Hepatocyte (in vitro differentiated cells): ENCODE measurements at regions not wholly inside any gene's neighbourhood (a gene's known extent, or its start where the extent isn't known, plus 50 kb on each side); places are given as distances from the start of the nearest gene placed in this dataset.

Experiments
- DNase-seq: peaks from one replicate; pipeline ENCODE4 v3.0.0-alpha.2; 2016; ENCODE audit warnings: low spot score
- H2AFZ ChIP-seq: fragments of 200-600 bp; sonication (generic); 2 replicates; pipeline ENCODE4 v1.6.0; 2016; ENCODE audit warnings: antibody characterized with exemption, mild to moderate bottlenecking
- H3K27ac ChIP-seq: fragments of 200-600 bp; sonication (generic); 2 replicates; pipeline ENCODE4 v1.5.1; 2016; ENCODE audit warnings: mild to moderate bottlenecking
- H3K27me3 ChIP-seq: fragments of 200-600 bp; sonication (generic); 2 replicates; pipeline ENCODE4 v1.6.1; 2016
- H3K36me3 ChIP-seq: fragments of 200-600 bp; sonication (generic); replicated peaks from 2 replicates; pipeline ENCODE4 v1.5.1; 2016; ENCODE audit warnings: low read depth; ENCODE audit not compliant: insufficient read depth
- H3K4me1 ChIP-seq: fragments of 200-600 bp; sonication (generic); 2 replicates; pipeline ENCODE4 v1.5.1; 2016; ENCODE audit warnings: mild to moderate bottlenecking, moderate library complexity; ENCODE audit not compliant: insufficient read depth
- H3K4me2 ChIP-seq: fragments of 200-600 bp; sonication (generic); 2 replicates; pipeline ENCODE4 v1.6.0; 2016
- H3K4me3 ChIP-seq: fragments of 200-600 bp; sonication (generic); 2 replicates; pipeline ENCODE4 v1.5.1; 2016; ENCODE audit warnings: mild to moderate bottlenecking
- H3K79me2 ChIP-seq: fragments of 200-600 bp; sonication (generic); 2 replicates; pipeline ENCODE4 v1.6.0; 2017; ENCODE audit warnings: mild to moderate bottlenecking
- H3K9me2 ChIP-seq: fragments of 200-600 bp; sonication (generic); replicated peaks from 2 replicates; pipeline ENCODE4 v1.6.0; 2017; ENCODE audit warnings: mild to moderate bottlenecking; ENCODE audit not compliant: insufficient read depth
- H3K9me3 ChIP-seq: fragments of 200-600 bp; sonication (generic); 2 replicates; pipeline ENCODE4 v1.5.1; 2016; ENCODE audit warnings: low read depth, mild to moderate bottlenecking
- H4K20me1 ChIP-seq: fragments of 200-600 bp; sonication (generic); 2 replicates; pipeline ENCODE4 v1.6.0; 2016; ENCODE audit warnings: mild to moderate bottlenecking; ENCODE audit not compliant: insufficient read depth, poor library complexity, severe bottlenecking
- CTCF ChIP-seq: fragments of 200-600 bp; sonication (generic); IDR thresholded peaks from 2 replicates; pipeline ENCODE4 v1.5.1; 2016; ENCODE audit warnings: antibody characterized with exemption, mild to moderate bottlenecking; ENCODE audit not compliant: poor library complexity
- EZH2 ChIP-seq: fragments of 200-600 bp; sonication (generic); IDR thresholded peaks from 2 replicates; pipeline ENCODE4 v1.6.1; 2016; ENCODE audit warnings: antibody characterized with exemption, mild to moderate bottlenecking, borderline replicate concordance
- EZH2phosphoT487 ChIP-seq: fragments of 200-600 bp; sonication (generic); IDR thresholded peaks from one replicate; pipeline ENCODE4 v1.6.1; 2018; ENCODE audit warnings: antibody characterized with exemption, mild to moderate bottlenecking, low read depth, moderate library complexity; ENCODE audit not compliant: unreplicated experiment, severe bottlenecking
- WGBS: methylation state at CpG from one replicate; pipeline ENCODE4 v1.1.6; 2016; ENCODE audit warnings: low lambda C conversion rate; ENCODE audit errors: missing lambda C conversion rate; 5-methylcytosine and 5-hydroxymethylcytosine counted together

GRCh38 chr14:101193845-101194372, 290.4 kb upstream of the RTL1 start:
- no peaks in the 10 kb centered on the region for H3K9me2 ChIP-seq
- H4K20me1 ChIP-seq: no peaks in the 10 kb centered on the region
- no peak overlapping the region for H2AFZ ChIP-seq
- 82% methylated on average over 15 of the region's 15 CpGs for WGBS
- no peaks in the 10 kb centered on the region for H3K9me3 ChIP-seq
- no peak for DNase-seq
- no peaks in the 10 kb centered on the region for H3K4me1 ChIP-seq
- no peak overlapping the region for H3K27ac ChIP-seq
- no peaks in the 10 kb centered on the region for H3K36me3 ChIP-seq
- TF ChIP-seq EZH2phosphoT487 (no peak), CTCF (no peak), EZH2 (no peak)
- H3K4me2 ChIP-seq: no peak overlapping the region
- H3K79me2 ChIP-seq: no peaks in the 10 kb centered on the region
- H3K27me3 ChIP-seq: no peaks in the 10 kb centered on the region
- no peak overlapping the region for H3K4me3 ChIP-seq

GRCh38 chr14:101194373-101195308, 291.1 kb upstream of the RTL1 start:
- WGBS: 85% methylated on average over 20 of the region's 20 CpGs
- H3K9me2 ChIP-seq: no peaks in the 10 kb centered on the region
- H3K79me2 ChIP-seq: no peaks in the 10 kb centered on the region
- no peaks in the 10 kb centered on the region for H3K9me3 ChIP-seq
- no peak overlapping the region for H3K4me3 ChIP-seq
- H3K36me3 ChIP-seq: no peaks in the 10 kb centered on the region
- no peak for DNase-seq
- no peaks in the 10 kb centered on the region for H3K4me1 ChIP-seq
- H3K27ac ChIP-seq: no peak overlapping the region
- no peaks in the 10 kb centered on the region for H3K27me3 ChIP-seq
- no peak overlapping the region for H3K4me2 ChIP-seq
- H2AFZ ChIP-seq: no peak overlapping the region
- TF ChIP-seq EZH2 (no peak), CTCF (no peak), EZH2phosphoT487 (no peak)
- no peaks in the 10 kb centered on the region for H4K20me1 ChIP-seq

- Histone ChIP-seq H3K4me2 (no peak overlapping the region), H3K27me3 (no peaks in the 10 kb centered on the region), H3K4me3 (no peak overlapping the region), H3K36me3 (no peaks in the 10 kb centered on the region), H3K79me2 (no peaks in the 10 kb centered on the region), H3K27ac (no peak overlapping the region), H3K9me3 (no peaks in the 10 kb centered on the region), H3K9me2 (no peaks in the 10 kb centered on the region), H2AFZ (no peak overlapping the region), H4K20me1 (no peaks in the 10 kb centered on the region), H3K4me1 (no peaks in the 10 kb centered on the region)
- no peak for TF ChIP-seq EZH2phosphoT487
- TF ChIP-seq CTCF: no peak
- no peak for TF ChIP-seq EZH2
- 73% methylated on average over 12 of the region's 12 CpGs for WGBS
- peak; percentile 32 for DNase-seq
Observed at GRCh38 chr14:101195309-101195901, 291.9 kb upstream of the RTL1 start.
